Fibroblast of peridontal ligament (primary cell): ENCODE measurements at regions not wholly inside any gene's neighbourhood (a gene's known extent, or its start where the extent isn't known, plus 50 kb on each side); places are given as distances from the start of the nearest gene placed in this dataset.

Source experiments
- DNase-seq: peaks from one replicate; pipeline ENCODE4 v3.0.0-alpha.2; 2010; ENCODE audit errors: extremely low read depth

- DNase-seq: no peak
Measured at GRCh38 chr5:171603591-171603990, 182.0 kb upstream of the SMIM23 start.

GRCh38 chr5:171604195-171604594, 181.4 kb upstream of the SMIM23 start:
- DNase-seq: no peak

- peak; percentile 6 for DNase-seq
Measured at GRCh38 chr5:171606414-171607024, 179.1 kb upstream of the SMIM23 start.

DNA sequence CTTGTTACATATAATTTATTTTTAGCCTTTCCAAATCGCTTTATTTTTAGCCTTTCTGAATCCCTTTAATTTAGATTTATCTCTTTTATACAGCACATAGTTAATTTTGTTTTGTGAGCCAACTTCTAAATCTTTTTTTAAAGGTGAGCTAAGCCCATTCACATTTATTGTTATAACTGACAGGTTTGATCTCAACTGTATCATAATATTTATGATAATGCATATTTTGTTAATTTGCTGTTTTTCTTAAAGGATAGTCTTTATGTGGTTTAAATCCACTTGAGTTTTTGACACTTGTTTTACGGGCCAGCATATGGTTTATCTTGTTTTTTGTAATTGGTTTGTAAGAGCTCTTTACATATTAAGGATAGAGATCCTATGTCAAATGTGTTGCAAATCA, 177.8 kb upstream of the SMIM23 start:
- DNase-seq: no peak

GRCh38 chr5:171609806-171610452, 175.7 kb upstream of the SMIM23 start:
- no peak for DNase-seq

- DNase-seq: no peak
Measured at GRCh38 chr5:171610686-171611085, 174.9 kb upstream of the SMIM23 start.

DNA sequence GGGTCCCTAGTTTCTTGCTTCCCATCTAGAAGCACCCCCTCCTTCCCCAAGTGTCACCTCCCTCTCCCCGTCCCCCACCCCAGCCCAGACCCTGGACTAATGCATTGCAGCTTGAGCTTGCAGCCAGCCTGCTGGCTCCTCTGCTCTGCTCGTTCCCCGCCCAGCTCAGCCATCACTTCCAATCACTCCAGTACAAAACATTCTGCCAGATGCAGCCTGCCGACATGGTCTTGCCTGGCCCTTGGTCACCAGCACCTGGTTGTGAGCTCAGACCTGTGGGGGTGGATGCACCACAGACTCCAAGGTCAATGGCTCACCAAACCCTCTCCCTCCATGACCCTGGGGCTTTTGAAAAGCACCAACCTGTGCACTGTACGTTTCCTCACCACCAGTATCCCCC, 172.9 kb upstream of the SMIM23 start:
- DNase-seq: no peak

DNA sequence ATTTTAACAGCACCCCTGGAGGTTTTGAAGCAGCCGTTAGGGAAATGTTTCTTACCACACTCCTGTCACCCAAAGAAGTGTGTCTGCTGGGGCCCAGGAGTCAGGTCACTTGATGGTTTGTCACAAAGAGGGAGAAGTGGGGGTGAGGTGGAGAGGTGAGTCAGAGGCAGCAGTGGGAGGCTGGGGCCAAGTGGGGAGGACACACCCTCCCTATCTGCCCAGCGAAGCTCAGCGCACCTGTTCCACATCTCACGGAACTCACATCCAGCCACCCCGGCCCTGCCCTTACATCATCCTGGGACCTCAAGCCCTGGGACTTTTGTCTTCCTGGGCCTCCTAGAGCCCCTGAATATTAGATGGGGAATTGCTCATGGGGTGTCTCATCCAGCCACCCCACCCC, 171.1 kb upstream of the SMIM23 start:
- DNase-seq: no peak

DNA sequence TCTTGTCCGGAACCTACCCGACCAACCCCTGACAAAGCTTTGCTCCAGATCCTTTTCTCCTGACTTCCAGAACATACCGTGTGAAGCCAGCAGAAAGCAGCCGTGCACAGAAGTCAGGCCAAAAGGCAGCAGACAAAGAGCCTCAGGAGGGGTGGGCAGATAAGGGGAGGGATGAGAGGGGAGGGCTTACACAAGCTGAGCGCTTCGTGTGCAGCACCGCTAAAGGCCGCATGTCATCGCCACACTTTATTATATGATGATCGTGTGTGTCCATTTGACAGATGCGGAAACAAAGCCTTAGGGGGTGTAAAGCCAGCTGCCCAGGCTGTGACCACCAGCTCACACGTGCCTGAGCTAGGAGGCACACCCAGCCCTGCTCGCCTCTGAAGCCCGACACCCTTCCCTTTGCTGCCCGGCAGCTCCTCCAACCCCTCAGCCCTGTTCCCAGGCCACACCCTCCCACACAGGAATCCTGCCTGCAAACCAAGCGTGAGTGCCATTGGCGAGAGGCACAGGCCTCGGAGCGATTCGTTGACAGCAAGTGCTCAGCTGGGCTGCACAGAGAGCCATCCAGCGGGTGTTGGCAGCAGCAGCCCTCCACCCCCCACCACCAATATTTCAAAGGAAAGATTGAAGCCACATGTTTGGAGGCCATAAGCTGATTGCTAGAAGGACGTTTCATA, 170.5 kb upstream of the SMIM23 start:
- DNase-seq: peak; percentile 45

DNA sequence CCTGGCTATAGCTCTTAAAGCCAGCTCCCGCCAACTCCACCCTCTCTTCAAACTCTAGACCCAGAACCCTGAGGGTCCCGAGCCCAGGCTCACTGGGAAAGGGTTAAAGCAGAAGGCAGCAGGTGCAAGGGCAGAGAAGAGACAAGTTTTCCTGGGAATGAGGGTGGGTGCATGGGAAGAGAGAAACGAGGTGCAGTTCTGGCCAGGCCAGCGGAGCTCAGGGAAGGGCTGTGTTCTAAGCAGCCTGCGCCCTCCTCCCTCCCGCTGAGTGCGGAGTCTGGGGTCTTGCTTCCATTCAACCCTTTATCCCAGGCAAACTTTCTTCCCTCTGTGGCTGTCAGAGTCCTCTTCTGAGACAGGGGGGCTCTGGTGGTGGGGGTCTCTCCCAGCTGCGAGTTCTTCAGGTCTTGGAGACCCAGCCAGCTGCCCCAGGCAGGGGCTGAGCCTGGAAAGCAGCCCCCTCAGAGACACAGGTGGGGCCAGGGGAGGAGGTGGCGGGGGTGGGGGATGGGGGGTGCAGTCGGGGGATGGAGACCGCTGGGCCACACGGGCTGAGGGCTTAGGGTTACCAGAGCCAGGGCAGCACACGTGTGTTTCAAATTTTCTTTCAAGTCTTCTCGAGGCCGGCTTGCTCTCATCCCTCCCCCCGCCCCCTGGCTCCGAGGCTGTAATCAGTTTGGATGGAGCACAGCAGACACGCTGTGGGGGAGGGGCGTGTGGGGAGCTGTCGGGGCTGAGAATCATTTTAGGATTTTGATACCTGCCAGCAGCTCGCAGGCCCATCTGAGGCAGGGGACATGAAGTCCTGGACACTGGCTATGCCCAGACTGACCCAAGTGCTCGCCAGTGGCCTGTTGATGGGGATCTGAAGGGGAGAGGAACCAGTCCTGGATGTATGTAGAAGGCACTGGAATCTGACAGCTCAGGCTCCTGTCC, 169.6 kb upstream of the SMIM23 start:
- no peak for DNase-seq

DNA sequence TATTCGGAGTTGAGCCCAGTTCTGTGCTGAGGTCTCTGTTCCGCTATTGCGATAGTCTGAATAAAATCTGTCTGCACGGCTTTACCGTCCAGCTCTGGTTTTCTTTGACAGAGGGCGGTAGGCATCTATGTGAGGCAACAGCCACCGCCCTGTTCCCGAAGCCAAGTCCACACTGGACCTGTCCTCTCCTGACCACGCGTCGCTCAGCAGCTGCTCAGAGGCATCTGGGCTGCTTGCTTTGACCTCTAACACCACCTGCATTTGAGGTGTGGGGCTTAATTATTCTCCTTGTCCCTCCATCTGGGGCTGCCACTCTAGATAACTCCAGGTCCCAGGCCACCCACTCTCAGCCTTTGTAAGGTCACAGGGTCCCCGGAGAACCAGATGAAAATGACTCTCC, 168.4 kb upstream of the SMIM23 start:
- DNase-seq: no peak

DNA sequence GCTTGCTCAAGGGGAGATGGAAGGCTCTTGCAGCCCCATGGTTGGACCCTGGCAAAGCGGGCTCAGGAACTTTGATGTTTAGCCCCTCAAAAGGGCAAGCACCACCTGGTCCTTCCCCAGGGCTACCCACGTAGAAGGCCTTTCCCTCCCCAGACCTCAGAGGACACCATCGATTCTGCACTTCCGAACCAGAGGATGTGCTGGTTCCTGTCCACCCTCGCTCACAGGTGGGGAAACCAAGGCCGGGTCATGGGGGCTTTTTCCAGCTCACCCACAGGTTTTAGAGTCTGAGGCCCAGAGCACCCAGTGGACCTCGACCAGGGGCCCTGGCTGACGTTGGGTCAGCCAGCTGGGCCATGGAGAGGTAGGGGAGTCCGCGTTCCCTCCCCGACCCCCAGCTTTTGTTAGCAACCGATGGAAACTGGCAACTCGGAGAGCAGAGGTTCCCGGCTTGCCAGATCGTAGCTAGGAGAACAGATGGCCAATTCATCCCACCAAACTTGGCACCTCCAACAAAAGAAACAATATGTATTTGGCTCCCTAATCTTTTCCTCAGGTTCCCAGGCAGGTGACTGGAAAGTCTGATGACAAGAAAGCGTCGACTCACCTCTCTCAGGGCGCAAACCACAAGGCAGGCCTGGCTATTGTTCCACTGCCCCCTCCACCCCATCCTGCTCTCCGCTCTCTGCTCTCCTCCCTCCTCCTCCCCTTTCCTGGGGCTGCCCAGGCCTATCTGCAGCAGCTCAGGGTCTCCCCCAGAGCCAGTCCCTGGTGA, 167.6 kb upstream of the SMIM23 start:
- DNase-seq: no peak

GRCh38 chr5:171619196-171619595, 166.4 kb upstream of the SMIM23 start:
- no peak for DNase-seq

DNA sequence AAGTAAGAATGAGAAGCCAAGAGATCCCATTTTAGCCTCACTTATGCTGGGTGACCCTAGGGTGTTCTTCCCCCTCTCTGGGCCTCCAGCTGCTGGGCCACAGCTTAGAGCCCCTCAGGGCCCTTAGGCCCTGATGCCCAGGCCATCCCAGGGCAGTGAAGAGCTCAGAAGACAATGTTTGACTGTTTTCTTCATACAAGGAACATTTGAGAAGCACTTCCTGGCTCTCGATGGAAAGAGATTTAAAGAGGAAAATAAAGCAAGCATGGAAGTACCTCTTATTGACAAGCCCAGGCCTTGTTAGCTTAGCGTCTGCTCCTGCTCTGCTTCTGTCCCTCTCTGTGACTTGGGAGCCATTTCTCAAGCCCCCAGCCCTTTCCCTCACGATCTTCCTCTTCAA, 165.9 kb upstream of the SMIM23 start:
- no peak for DNase-seq

DNA sequence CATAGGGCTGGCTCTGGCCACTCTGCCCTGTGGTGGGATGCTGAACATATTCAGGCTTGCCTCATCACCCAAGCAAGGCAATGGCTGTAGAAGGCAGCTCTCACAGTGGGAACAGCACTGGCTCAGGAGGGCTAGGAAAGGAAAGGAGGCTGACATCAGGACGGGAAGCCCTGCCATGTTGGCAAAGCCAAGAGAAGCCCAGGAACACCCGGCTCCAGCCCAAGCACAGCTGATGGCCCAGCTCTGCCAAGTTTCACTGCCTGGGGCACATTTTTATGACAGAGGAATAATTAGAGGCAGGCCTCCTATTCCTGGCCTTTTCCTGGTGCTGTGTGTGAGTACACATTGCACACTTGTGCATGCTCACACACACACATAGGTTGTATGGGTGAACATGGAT, 163.6 kb upstream of the SMIM23 start:
- DNase-seq: no peak

DNA sequence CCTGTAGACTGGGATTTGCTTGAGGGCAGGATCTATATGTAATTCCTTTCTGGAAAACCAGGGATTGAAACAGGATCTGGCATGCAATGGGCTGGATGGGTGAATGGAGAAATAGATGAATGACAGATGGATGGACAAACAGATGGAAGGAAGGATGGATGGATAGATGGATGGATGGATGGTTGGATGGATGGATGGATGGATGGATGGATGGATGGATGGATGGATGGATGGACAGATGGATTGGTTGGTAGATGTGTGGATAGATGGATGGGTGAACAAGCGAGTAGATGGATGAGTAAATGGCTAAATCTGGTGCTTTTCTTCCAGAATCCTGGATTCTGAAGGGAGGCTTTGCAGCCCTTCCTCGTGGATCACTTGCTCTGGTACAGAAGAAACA, 162.5 kb upstream of the SMIM23 start:
- DNase-seq: no peak

DNA sequence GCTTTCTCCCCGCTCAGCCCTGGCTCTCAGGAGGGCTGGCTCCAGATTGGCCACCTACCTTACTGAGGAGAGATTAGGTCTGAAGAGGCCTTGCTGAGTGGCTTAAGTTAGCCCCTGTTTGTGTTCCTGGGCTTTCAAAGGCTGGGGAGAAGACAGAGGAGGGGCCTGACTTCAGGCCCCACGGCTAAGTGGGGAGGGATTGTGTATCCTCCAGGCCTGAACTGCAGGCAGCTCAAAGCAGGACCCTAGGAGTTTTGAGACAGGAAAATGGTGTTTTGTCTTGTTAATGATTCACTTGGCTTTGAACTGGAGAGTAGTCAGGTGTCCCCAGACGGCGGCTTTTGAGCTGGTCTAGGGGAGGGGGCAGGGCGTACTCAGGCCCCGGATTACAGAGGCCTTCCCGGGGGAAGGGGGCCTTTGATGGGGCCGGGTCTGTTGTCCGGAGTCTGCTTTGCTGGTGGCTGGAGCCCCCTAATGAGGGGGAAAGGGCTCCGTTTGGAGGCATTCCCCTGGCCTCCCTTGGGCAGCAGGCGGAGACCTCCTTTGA, 162.0 kb upstream of the SMIM23 start:
- DNase-seq: no peak

DNA sequence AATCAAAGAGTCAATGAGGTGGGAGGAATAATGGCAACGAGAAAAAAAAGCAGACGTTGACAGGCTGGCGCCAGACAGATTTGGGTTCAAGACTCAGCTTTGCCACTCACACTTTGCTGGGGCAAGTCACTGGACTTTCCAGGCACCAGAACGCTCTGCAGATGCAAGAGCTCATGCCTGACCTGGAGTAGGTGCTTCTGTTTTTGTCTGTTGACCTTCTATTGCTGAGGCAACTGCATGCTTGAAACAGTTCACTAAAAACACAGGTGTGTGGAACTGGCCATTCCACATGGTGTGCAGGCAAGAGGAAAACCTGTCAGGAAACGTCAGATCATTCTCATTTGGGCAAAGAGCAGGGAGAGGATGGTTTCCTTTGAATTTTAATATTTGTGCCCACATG, 161.2 kb upstream of the SMIM23 start:
- DNase-seq: no peak

DNA sequence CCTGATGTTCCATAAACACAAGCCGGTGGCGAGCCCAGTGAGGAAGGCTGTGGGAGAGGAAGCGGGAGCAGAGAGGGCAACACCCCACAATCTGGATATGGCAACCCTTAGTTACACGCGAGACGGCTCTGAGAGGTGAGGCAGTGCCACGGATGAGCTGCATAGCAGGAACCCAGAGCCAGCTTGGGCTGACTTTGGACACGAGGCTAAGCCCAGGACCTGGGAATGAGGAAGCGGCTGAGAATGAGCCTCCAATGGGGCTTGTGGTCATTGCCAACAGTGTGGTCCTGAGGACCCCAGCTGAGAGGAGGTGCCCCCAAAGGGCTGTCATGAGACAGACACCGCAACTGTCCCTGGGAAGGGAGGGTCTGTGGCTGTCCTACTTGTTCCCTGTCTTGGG, 160.0 kb upstream of the SMIM23 start:
- no peak for DNase-seq

DNA sequence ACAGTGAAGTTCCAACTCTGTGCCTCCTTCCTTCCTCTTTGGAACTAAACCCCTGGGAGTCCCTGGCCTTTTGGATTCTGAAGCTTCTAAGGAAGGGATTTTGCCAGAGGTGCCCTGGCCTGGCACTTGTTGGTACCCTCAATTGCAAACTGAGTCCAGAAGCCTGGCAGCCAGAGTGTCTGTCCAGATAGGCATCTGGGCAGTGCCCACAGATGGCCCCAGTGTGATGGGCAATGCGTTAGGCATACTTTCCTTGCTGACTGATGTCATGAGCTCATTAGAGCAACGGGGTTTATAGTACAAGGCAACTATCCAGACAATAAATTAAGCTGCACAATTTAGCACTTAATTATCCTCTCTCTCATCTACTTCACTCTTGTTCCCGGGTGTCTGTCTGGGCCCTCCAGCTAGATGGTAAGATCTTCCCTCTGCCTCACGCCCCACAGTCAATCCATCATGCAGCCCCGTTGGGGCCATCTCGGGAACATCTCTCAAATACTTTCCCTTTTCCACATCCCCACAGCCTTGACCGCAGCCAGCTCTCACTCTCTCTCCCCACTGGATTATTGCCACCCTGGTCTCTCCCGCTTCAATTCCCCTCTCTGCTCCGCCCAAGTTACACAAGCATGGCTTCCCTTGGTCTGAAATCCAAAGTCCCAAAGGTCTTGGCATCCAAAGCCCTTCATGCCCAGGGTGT, 157.5 kb upstream of the SMIM23 start:
- no peak for DNase-seq

DNA sequence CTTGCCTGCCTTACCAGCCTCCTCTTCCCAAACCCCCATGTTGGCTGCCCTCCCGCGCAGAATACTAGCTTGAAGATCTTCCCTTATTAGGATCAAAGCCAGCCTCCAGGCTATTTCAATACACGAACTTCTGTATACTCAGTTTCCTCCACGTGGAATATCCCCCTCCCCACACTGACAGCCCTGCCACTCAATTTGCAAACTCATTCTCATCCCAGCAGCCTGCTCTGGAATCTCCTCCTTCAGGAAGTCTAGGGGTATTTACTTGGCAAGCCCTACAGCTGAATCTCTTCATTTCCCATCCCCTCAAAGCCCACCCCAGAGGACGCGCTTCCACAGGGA, 157.0 kb upstream of the SMIM23 start:
- no peak for DNase-seq
